H1 (cell line): ENCODE measurements at regions not wholly inside any gene's neighbourhood (a gene's known extent, or its start where the extent isn't known, plus 50 kb on each side); places are given as distances from the start of the nearest gene placed in this dataset.

Experiments
- ASH2L ChIP-seq: fragments of 200-600, 300-600 bp; sonication (generic); IDR thresholded peaks from one replicate; pipeline ENCODE4 v1.7.1; 2017; ENCODE audit warnings: low read length
- CBX5 ChIP-seq: fragments of 300-800, 300-1000 bp; sonication (generic); IDR thresholded peaks from 2 replicates; pipeline ENCODE4 v1.7.1; 2016; ENCODE audit warnings: antibody characterized with exemption, low read length, low read depth
- E2F6 ChIP-seq: IDR thresholded peaks from 2 replicates; pipeline ENCODE4 v1.6.1; 2012; ENCODE audit warnings: inconsistent platforms
- GABPA ChIP-seq: IDR thresholded peaks from 2 replicates; pipeline ENCODE4 v1.6.1; 2011; ENCODE audit warnings: mild to moderate bottlenecking, low read length, moderate library complexity, borderline replicate concordance; ENCODE audit not compliant: insufficient read depth
- KDM4A ChIP-seq: IDR thresholded peaks from one replicate; pipeline ENCODE4 v1.7.1; 2012; ENCODE audit warnings: low read depth, mild to moderate bottlenecking, moderate library complexity, low read length, inconsistent platforms; ENCODE audit not compliant: severe bottlenecking
- SUZ12 ChIP-seq: fragments of 200-600 bp; sonication (generic); IDR thresholded peaks from 2 replicates; pipeline ENCODE4 v1.6.1; 2012; ENCODE audit warnings: mild to moderate bottlenecking, inconsistent platforms, low read length, moderate library complexity, mixed read lengths
- TAF1 ChIP-seq: IDR thresholded peaks from 2 replicates; pipeline ENCODE4 v1.6.1; 2011; ENCODE audit warnings: mild to moderate bottlenecking, low read depth, low read length
- TBP ChIP-seq: IDR thresholded peaks from 2 replicates; pipeline ENCODE4 v1.6.1; 2011; ENCODE audit warnings: low read depth, low read length, improper control_type of control experiment

GRCh38 chr7:17558558-17559332 lies 260.3 kb downstream of the AHR start (continued):
- TF ChIP-seq GABPA, result no peak
- TF ChIP-seq KDM4A, result no peak
- TF ChIP-seq ASH2L, result no peak
- no peak for TF ChIP-seq TAF1
- TF ChIP-seq CBX5, result no peak
- no peak for TF ChIP-seq E2F6
- TF ChIP-seq TBP, result no peak
- no peak for TF ChIP-seq SUZ12
